Large intestine (tissue), 3 donors: ENCODE measurements at regions not wholly inside any gene's neighbourhood (a gene's known extent, or its start where the extent isn't known, plus 50 kb on each side); places are given as distances from the start of the nearest gene placed in this dataset.
"Not testable (repeated sequence)": the region's sequence is repeated elsewhere in the genome, so short reads cannot be mapped to it uniquely, and the experiment has no call there.

Source experiments
- DNase-seq, 2 donors: peaks; one replicate each; pipeline versions ENCODE4 v3.0.0 to v3.0.0-alpha.2; 2013
- H3K27ac ChIP-seq: one replicate; pipeline ENCODE4 v1.5.1; 2013; ENCODE audit warnings: low read length
- H3K27me3 ChIP-seq: 2 replicates; pipeline ENCODE4 v1.6.1; 2013; ENCODE audit warnings: low read length; ENCODE audit not compliant: control insufficient read depth, insufficient read depth
- H3K36me3 ChIP-seq: 2 replicates; pipeline ENCODE4 v1.6.1; 2013; ENCODE audit warnings: low read length; ENCODE audit not compliant: control insufficient read depth, insufficient read depth
- H3K4me1 ChIP-seq: one replicate; pipeline ENCODE4 v1.6.1; 2013; ENCODE audit warnings: low read length; ENCODE audit not compliant: control insufficient read depth, insufficient read depth
- H3K4me3 ChIP-seq: one replicate; pipeline ENCODE4 v1.5.1; 2013; ENCODE audit warnings: low read length
- H3K9me3 ChIP-seq: one replicate; pipeline ENCODE4 v1.6.1; 2013; ENCODE audit warnings: mild to moderate bottlenecking, low read depth, low read length, moderate library complexity; ENCODE audit not compliant: control insufficient read depth
- WGBS: methylation state at CpG from one replicate; pipeline ENCODE4 v1.1.5; 2013; ENCODE audit warnings: low lambda C conversion rate; ENCODE audit not compliant: insufficient coverage; 5-methylcytosine and 5-hydroxymethylcytosine counted together

GRCh38 chr5:115695310-115695880, 69.6 kb upstream of the TMED7 start:
- Histone ChIP-seq H3K9me3 (no peaks in the 10 kb centered on the region), H3K4me3 (no peak overlapping the region), H3K36me3 (no peaks in the 10 kb centered on the region), H3K27ac (no peak overlapping the region), H3K27me3 (no peaks in the 10 kb centered on the region), H3K4me1 (no peaks in the 10 kb centered on the region)
- no peak for DNase-seq
- 60% methylated on average over 1 of the region's 4 CpGs for WGBS

DNA sequence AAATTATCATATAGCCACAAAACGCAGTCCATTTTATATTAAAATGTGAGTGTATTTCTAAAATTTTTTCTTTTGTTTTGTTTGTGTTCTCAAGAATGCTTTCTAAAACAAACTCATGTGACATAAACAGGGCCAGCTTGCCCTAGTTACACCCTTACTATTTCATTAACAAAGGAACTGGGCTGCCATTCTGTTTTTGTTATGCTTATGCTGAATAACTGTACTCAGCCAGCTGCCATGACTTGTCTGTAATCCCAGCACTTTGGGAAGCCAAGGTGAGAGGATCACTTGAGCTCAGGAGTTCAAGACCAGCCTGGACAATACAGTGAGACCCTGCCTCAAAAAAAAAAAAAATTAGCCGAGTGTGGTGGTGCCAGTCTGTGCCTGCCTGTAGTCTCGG, 66.0 kb upstream of the TMED7 start:
- H3K4me1 ChIP-seq, H3K27me3 ChIP-seq, DNase-seq, H3K9me3 ChIP-seq, H3K4me3 ChIP-seq, H3K27ac ChIP-seq, H3K36me3 ChIP-seq: not testable (repeated sequence)
- WGBS: no CpG with 5 or more reads among the region's 3 CpGs

DNA sequence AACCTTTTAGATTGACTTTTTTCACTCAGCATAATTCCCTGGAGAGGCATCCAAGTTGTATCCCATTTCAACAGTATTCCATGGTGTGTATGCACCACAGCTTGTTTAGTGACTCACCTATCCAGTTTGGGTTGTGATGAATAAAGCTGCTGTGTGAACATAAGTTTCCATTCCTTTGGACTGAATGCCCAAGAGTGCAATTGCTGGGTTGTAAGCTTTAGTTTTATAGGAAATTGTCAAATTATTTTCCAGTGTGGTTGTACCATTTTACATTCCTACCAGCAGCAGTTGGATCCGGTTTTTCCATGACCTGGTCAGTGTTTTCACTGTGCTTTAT, 60.9 kb upstream of the TMED7 start:
- no peaks in the 10 kb centered on the region for H3K4me1 ChIP-seq
- no peak overlapping the region for H3K4me3 ChIP-seq
- H3K36me3 ChIP-seq: no peaks in the 10 kb centered on the region
- H3K27me3 ChIP-seq: no peaks in the 10 kb centered on the region
- no peak overlapping the region for H3K27ac ChIP-seq
- no peak for DNase-seq
- WGBS: 75% methylated on average over 1 of the region's 1 CpG
- no peaks in the 10 kb centered on the region for H3K9me3 ChIP-seq

DNA sequence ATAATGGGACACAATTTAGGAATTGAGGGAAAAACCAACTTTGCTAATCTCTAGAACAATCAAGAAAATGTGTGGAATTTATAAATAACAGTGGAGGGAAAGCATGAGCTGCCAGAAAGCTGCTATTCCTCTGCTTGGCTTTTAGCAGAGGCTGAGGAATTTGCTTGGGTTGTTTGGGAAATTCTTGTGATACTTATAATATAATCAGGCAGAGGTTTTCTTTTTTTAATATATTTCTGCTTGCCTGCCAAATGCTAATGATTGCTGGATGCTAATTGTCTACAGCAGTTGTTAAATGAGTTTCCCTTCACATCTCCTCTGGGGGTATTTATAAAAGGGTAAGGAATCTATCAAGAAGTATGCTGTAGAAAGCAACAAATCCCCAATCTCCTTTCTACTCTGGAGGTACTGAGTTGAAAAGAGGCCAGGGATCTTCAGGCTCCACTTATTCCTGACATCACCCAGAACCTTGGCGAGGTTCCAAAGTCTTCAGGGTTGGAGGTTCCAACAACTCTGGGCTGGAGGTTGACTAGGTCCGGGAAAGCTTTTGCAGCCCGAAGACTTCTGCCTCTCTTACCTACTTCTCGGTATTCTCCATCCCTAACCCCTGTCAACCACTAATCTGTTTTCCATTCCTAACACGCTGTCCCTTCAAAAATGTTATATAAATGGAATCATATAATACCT, 60.4 kb upstream of the TMED7 start:
- WGBS: 86% methylated on average over 2 of the region's 5 CpGs
- Histone ChIP-seq H3K27ac (no peak overlapping the region), H3K4me1 (no peaks in the 10 kb centered on the region), H3K4me3 (no peak overlapping the region), H3K9me3 (no peaks in the 10 kb centered on the region), H3K36me3 (no peaks in the 10 kb centered on the region), H3K27me3 (no peaks in the 10 kb centered on the region)
- peak in 1 of 2 donors; percentile 3 for DNase-seq

- WGBS: 76% methylated on average over 2 of the region's 2 CpGs
- DNase-seq: no peak
Measured at GRCh38 chr5:115685490-115685889, 59.7 kb upstream of the TMED7 start.

DNA sequence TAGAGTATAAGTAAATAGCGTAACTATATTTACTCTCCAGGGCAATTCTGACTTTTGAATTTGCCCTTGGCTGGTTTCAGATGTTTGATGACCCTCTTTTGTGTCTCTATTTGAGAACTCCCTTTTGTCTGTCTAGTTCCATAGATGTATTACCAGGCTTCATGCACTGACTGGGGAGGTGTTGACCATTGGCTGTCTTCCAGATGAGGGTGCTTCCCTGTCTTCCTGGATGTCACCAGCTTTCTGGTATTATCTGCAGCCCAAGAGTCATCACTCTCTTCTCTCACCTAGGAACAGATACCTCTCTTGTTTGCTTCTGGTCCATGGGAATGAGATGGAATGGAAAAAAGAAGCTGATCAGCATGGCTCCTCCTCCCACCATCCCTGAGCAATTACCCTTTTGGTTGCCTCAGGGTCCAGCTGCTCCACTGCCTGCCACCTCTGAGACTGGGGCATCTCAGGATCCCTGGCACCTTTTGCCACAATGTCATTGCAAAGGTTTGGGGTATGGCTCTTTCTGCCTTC, 58.7 kb upstream of the TMED7 start:
- Histone ChIP-seq H3K4me1 (no peaks in the 10 kb centered on the region), H3K27me3 (no peaks in the 10 kb centered on the region), H3K9me3 (no peaks in the 10 kb centered on the region), H3K36me3 (no peaks in the 10 kb centered on the region), H3K27ac (no peak overlapping the region), H3K4me3 (no peak overlapping the region)
- WGBS: no CpG with 5 or more reads among the region's 1 CpG
- no peak for DNase-seq

More at GRCh38 chr5:115685490-115685889, 59.7 kb upstream of the TMED7 start:
- no peaks in the 10 kb centered on the region for H3K27me3 ChIP-seq
- H3K27ac ChIP-seq: no peak overlapping the region
- no peaks in the 10 kb centered on the region for H3K36me3 ChIP-seq
- no peaks in the 10 kb centered on the region for H3K9me3 ChIP-seq
- H3K4me1 ChIP-seq: no peaks in the 10 kb centered on the region
- no peak overlapping the region for H3K4me3 ChIP-seq

DNA sequence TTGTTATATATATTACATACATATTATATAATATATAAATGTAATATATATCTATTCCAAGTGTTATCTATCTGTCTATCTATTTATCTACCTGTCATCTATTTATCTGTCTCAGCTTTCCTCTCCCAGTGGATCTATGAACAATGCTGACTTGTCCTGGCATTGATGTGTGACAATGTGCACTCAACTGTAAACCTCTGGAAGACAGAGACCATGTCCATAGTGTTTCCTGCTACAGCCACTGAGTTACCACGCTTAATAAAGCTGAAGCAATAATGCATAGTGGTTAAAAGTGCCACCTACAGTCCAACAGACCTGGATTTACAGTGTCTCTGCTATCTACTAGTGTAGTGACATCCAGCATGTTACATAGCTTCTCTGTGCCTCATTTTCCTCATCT, 57.2 kb upstream of the TMED7 start:
- Histone ChIP-seq H3K4me3 (no peak overlapping the region), H3K4me1 (no peaks in the 10 kb centered on the region), H3K36me3 (no peaks in the 10 kb centered on the region), H3K9me3 (no peaks in the 10 kb centered on the region), H3K27me3 (no peaks in the 10 kb centered on the region), H3K27ac (no peak overlapping the region)
- no peak for DNase-seq
- WGBS: no CpG with 5 or more reads among the region's 1 CpG
